Mammary epithelial cell (primary cell): ENCODE measurements at regions not wholly inside any gene's neighbourhood (a gene's known extent, or its start where the extent isn't known, plus 50 kb on each side); places are given as distances from the start of the nearest gene placed in this dataset.

Experiments used
- EZH2 ChIP-seq: IDR thresholded peaks from 2 replicates; pipeline ENCODE4 v1.6.1; 2012; ENCODE audit warnings: low read length, inconsistent platforms, borderline replicate concordance
- TF ChIP-seq, protein P1 (sequence below), 2 donors: IDR thresholded peaks in 1 of 2; conservative IDR thresholded peaks in 1 of 2; 2 replicates each; pipeline ENCODE4 v1.5.1; 2011 to 2012; ENCODE audit warnings: inconsistent platforms in 2 of 2, low read length in 2 of 2, mild to moderate bottlenecking in 2 of 2, control low read depth in 1 of 2, low read depth in 1 of 2; ENCODE audit not compliant: insufficient read depth in 1 of 2; ENCODE audit errors: extremely low read depth in 1 of 2

DNA sequence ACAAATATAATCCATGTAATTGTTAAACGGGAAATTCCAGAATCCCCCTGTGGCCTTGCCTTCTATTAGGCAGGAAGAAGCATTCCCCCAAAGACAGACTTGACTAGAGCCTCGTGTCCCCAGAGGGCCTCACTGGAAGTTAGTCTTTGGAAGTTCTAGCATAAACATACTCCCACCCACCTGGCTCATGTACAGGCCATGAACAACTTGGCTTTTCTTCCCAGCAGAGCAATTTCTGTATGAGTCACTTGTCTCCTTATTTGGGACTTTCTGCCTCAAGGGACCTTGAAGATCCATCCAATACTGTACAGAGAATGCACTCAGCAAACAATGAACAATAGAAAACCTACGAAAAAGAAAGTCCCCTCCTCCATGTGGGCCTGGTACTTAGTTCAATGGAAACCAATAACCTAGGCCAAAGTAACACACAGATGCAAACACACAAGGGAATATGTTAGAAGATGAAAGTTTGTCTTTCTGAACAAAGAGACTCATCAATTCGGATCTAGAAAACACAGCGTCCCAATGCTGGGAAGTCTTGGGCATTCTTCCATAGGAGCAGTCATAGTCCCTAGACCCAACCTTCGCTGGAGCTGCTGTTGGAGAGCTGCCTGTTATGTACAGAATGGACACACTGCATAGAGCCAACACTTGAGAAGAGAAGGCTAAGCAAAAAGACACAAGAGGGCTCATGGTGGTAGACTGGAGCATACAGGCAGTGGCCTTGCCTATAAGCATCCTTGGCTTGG is 303.5 kb downstream of the HRH4 start:
- TF ChIP-seq, protein P1, sequence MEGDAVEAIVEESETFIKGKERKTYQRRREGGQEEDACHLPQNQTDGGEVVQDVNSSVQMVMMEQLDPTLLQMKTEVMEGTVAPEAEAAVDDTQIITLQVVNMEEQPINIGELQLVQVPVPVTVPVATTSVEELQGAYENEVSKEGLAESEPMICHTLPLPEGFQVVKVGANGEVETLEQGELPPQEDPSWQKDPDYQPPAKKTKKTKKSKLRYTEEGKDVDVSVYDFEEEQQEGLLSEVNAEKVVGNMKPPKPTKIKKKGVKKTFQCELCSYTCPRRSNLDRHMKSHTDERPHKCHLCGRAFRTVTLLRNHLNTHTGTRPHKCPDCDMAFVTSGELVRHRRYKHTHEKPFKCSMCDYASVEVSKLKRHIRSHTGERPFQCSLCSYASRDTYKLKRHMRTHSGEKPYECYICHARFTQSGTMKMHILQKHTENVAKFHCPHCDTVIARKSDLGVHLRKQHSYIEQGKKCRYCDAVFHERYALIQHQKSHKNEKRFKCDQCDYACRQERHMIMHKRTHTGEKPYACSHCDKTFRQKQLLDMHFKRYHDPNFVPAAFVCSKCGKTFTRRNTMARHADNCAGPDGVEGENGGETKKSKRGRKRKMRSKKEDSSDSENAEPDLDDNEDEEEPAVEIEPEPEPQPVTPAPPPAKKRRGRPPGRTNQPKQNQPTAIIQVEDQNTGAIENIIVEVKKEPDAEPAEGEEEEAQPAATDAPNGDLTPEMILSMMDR (conservative IDR thresholded peaks at IDR 0.05 in 1 of 2, IDR thresholded peaks at IDR 0.05 in 1 of 2; ENCODE audit: extremely low read depth in 1 of 2, insufficient read depth in 1 of 2, low read depth in 1 of 2, low read length in 2 of 2): no peak
- no peak for TF ChIP-seq EZH2
